ENCODE measurements at regions not wholly inside any gene's neighbourhood (a gene's known extent, or its start where the extent isn't known, plus 50 kb on each side); places are given as distances from the start of the nearest gene placed in this dataset.

GRCh38 chr6:141851063-141851462, 281.7 kb upstream of the GJE1 start:
- H3K4me2 ChIP-seq (ENCODE audit: low read depth, low read length, poor library complexity, severe bottlenecking) = no peak overlapping the region
- no peaks in the 10 kb centered on the region for H3K27me3 ChIP-seq (ENCODE audit: low read length)
- no peaks in the 10 kb centered on the region for H3K79me2 ChIP-seq (ENCODE audit: low read length)
- H3K36me3 ChIP-seq (ENCODE audit: insufficient read depth, low read length) = no peaks in the 10 kb centered on the region
- no peaks in the 10 kb centered on the region for H4K20me1 ChIP-seq (ENCODE audit: insufficient read depth, low read depth, low read length)
- H3K4me3 ChIP-seq (ENCODE audit: low read length) = no peak overlapping the region
- no peaks in the 10 kb centered on the region for H3K4me1 ChIP-seq (ENCODE audit: low read length)
- no peak for DNase-seq
- no peak overlapping the region for H3K27ac ChIP-seq (ENCODE audit: low read length)
- H3K9me3 ChIP-seq (ENCODE audit: low read length) = no peaks in the 10 kb centered on the region; the same call in 1 of the 2 replicates
- no peak overlapping the region for H3K9ac ChIP-seq (ENCODE audit: low read length)
- no peak overlapping the region for H2AFZ ChIP-seq (ENCODE audit: low read length)
- H3K9me2 ChIP-seq (replicated peaks; ENCODE audit: insufficient read depth, low read length) = no peaks in the 10 kb centered on the region

GRCh38 chr6:141848029-141848890, 284.5 kb upstream of the GJE1 start:
- no peak for DNase-seq
- Histone ChIP-seq H3K4me3 (ENCODE audit: low read length) (no peak overlapping the region), H3K9ac (ENCODE audit: low read length) (no peak overlapping the region), H3K4me1 (ENCODE audit: low read length) (no peaks in the 10 kb centered on the region), H3K9me2 (replicated peaks; ENCODE audit: insufficient read depth, low read length) (no peaks in the 10 kb centered on the region), H3K4me2 (ENCODE audit: low read depth, low read length, poor library complexity, severe bottlenecking) (no peak overlapping the region), H3K36me3 (ENCODE audit: insufficient read depth, low read length) (no peaks in the 10 kb centered on the region), H3K9me3 (ENCODE audit: low read length) (no peaks in the 10 kb centered on the region; the same call in 1 of the 2 replicates), H2AFZ (ENCODE audit: low read length) (no peak overlapping the region), H3K27ac (ENCODE audit: low read length) (no peak overlapping the region), H3K27me3 (ENCODE audit: low read length) (no peaks in the 10 kb centered on the region), H4K20me1 (ENCODE audit: insufficient read depth, low read depth, low read length) (no peaks in the 10 kb centered on the region), H3K79me2 (ENCODE audit: low read length) (no peaks in the 10 kb centered on the region)

GRCh38 chr6:141846639-141847038, 286.1 kb upstream of the GJE1 start:
- H2AFZ ChIP-seq (ENCODE audit: low read length) = no peak overlapping the region
- no peak overlapping the region for H3K4me3 ChIP-seq (ENCODE audit: low read length)
- no peaks in the 10 kb centered on the region for H4K20me1 ChIP-seq (ENCODE audit: insufficient read depth, low read depth, low read length)
- no peaks in the 10 kb centered on the region for H3K27me3 ChIP-seq (ENCODE audit: low read length)
- H3K9me3 ChIP-seq (ENCODE audit: low read length) = no peaks in the 10 kb centered on the region; the same call in 1 of the 2 replicates
- no peak overlapping the region for H3K9ac ChIP-seq (ENCODE audit: low read length)
- no peak overlapping the region for H3K4me2 ChIP-seq (ENCODE audit: low read depth, low read length, poor library complexity, severe bottlenecking)
- no peak for DNase-seq
- no peaks in the 10 kb centered on the region for H3K4me1 ChIP-seq (ENCODE audit: low read length)
- no peaks in the 10 kb centered on the region for H3K9me2 ChIP-seq (replicated peaks; ENCODE audit: insufficient read depth, low read length)
- H3K27ac ChIP-seq (ENCODE audit: low read length) = no peak overlapping the region
- H3K36me3 ChIP-seq (ENCODE audit: insufficient read depth, low read length) = no peaks in the 10 kb centered on the region
- H3K79me2 ChIP-seq (ENCODE audit: low read length) = no peaks in the 10 kb centered on the region

- H3K9me2 ChIP-seq (replicated peaks; ENCODE audit: insufficient read depth, low read length) = no peaks in the 10 kb centered on the region
- H3K27ac ChIP-seq (ENCODE audit: low read length) = no peak overlapping the region
- no peak overlapping the region for H3K4me3 ChIP-seq (ENCODE audit: low read length)
- no peak for DNase-seq
- no peaks in the 10 kb centered on the region for H4K20me1 ChIP-seq (ENCODE audit: insufficient read depth, low read depth, low read length)
- no peaks in the 10 kb centered on the region for H3K36me3 ChIP-seq (ENCODE audit: insufficient read depth, low read length)
- no peaks in the 10 kb centered on the region for H3K4me1 ChIP-seq (ENCODE audit: low read length)
- H3K79me2 ChIP-seq (ENCODE audit: low read length) = no peaks in the 10 kb centered on the region
- no peak overlapping the region for H3K4me2 ChIP-seq (ENCODE audit: low read depth, low read length, poor library complexity, severe bottlenecking)
- no peaks in the 10 kb centered on the region for H3K27me3 ChIP-seq (ENCODE audit: low read length)
- no peak overlapping the region for H2AFZ ChIP-seq (ENCODE audit: low read length)
- no peak overlapping the region for H3K9ac ChIP-seq (ENCODE audit: low read length)
- no peaks in the 10 kb centered on the region; the same call in 1 of the 2 replicates for H3K9me3 ChIP-seq (ENCODE audit: low read length)
These were observed 289.4 kb upstream of the GJE1 start for GRCh38 chr6:141843178-141843834.

- no peak overlapping the region for H3K4me2 ChIP-seq (ENCODE audit: low read depth, low read length, poor library complexity, severe bottlenecking)
- no peak overlapping the region for H3K27ac ChIP-seq (ENCODE audit: low read length)
These were observed 299.6 kb upstream of the GJE1 start for GRCh38 chr6:141833001-141833655.

GRCh38 chr6:141830530-141830929, 302.2 kb upstream of the GJE1 start:
- Histone ChIP-seq H3K4me3 (ENCODE audit: low read length) (no peak overlapping the region), H3K27me3 (ENCODE audit: low read length) (no peaks in the 10 kb centered on the region), H3K9me3 (ENCODE audit: low read length) (no peaks in the 10 kb centered on the region; the same call in 1 of the 2 replicates), H3K4me1 (ENCODE audit: low read length) (no peaks in the 10 kb centered on the region), H3K4me2 (ENCODE audit: low read depth, low read length, poor library complexity, severe bottlenecking) (no peak overlapping the region), H3K79me2 (ENCODE audit: low read length) (no peaks in the 10 kb centered on the region), H3K9me2 (replicated peaks; ENCODE audit: insufficient read depth, low read length) (no peaks in the 10 kb centered on the region), H3K27ac (ENCODE audit: low read length) (no peak overlapping the region), H4K20me1 (ENCODE audit: insufficient read depth, low read depth, low read length) (no peaks in the 10 kb centered on the region), H2AFZ (ENCODE audit: low read length) (no peak overlapping the region), H3K9ac (ENCODE audit: low read length) (no peak overlapping the region), H3K36me3 (ENCODE audit: insufficient read depth, low read length) (no peaks in the 10 kb centered on the region)
- no peak for DNase-seq

More at GRCh38 chr6:141833001-141833655, 299.6 kb upstream of the GJE1 start:
- Histone ChIP-seq H3K27me3 (ENCODE audit: low read length) (no peaks in the 10 kb centered on the region), H3K9ac (ENCODE audit: low read length) (no peak overlapping the region), H3K4me1 (ENCODE audit: low read length) (no peaks in the 10 kb centered on the region), H3K9me3 (ENCODE audit: low read length) (no peaks in the 10 kb centered on the region; the same call in 1 of the 2 replicates), H3K79me2 (ENCODE audit: low read length) (no peaks in the 10 kb centered on the region), H3K4me3 (ENCODE audit: low read length) (no peak overlapping the region), H3K9me2 (replicated peaks; ENCODE audit: insufficient read depth, low read length) (no peaks in the 10 kb centered on the region), H3K36me3 (ENCODE audit: insufficient read depth, low read length) (no peaks in the 10 kb centered on the region), H4K20me1 (ENCODE audit: insufficient read depth, low read depth, low read length) (no peaks in the 10 kb centered on the region), H2AFZ (ENCODE audit: low read length) (no peak overlapping the region)
- no peak for DNase-seq

GRCh38 chr6:141829566-141830360, 303.0 kb upstream of the GJE1 start:
- H3K4me2 ChIP-seq (ENCODE audit: low read depth, low read length, poor library complexity, severe bottlenecking) = no peak overlapping the region
- no peak for DNase-seq

More at GRCh38 chr6:141829566-141830360, 303.0 kb upstream of the GJE1 start:
- Histone ChIP-seq H2AFZ (ENCODE audit: low read length) (no peak overlapping the region), H3K9me2 (replicated peaks; ENCODE audit: insufficient read depth, low read length) (no peaks in the 10 kb centered on the region), H3K36me3 (ENCODE audit: insufficient read depth, low read length) (no peaks in the 10 kb centered on the region), H4K20me1 (ENCODE audit: insufficient read depth, low read depth, low read length) (no peaks in the 10 kb centered on the region), H3K9me3 (ENCODE audit: low read length) (no peaks in the 10 kb centered on the region; the same call in 1 of the 2 replicates), H3K27me3 (ENCODE audit: low read length) (no peaks in the 10 kb centered on the region), H3K9ac (ENCODE audit: low read length) (no peak overlapping the region), H3K79me2 (ENCODE audit: low read length) (no peaks in the 10 kb centered on the region), H3K27ac (ENCODE audit: low read length) (no peak overlapping the region), H3K4me3 (ENCODE audit: low read length) (no peak overlapping the region), H3K4me1 (ENCODE audit: low read length) (no peaks in the 10 kb centered on the region)

Data from Karpas-422 (cell line).